Amygdala (tissue), 56 donors: ENCODE measurements at regions not wholly inside any gene's neighbourhood (a gene's known extent, or its start where the extent isn't known, plus 50 kb on each side); places are given as distances from the start of the nearest gene placed in this dataset.
"Not testable (repeated sequence)": the region's sequence is repeated elsewhere in the genome, so short reads cannot be mapped to it uniquely, and the experiment has no call there.

Experiments
- DNase-seq, 56 donors: peaks; one replicate each; lab custom pipeline; 2025; lab: John Stamatoyannopoulos, UW

- no peak for DNase-seq
Measured at GRCh38 chr15:59904450-59905135, 99.5 kb upstream of the FOXB1 start.

- DNase-seq: no peak
Measured at GRCh38 chr15:59896663-59897074, 107.4 kb upstream of the FOXB1 start.

- DNase-seq: no peak
Measured at GRCh38 chr15:59894835-59895234, 109.3 kb upstream of the FOXB1 start.

- DNase-seq: no peak
Measured at GRCh38 chr15:59892985-59893384, 111.1 kb upstream of the FOXB1 start.

- DNase-seq: not testable (repeated sequence)
Measured at GRCh38 chr15:59887870-59888269, 116.2 kb upstream of the FOXB1 start.

DNA sequence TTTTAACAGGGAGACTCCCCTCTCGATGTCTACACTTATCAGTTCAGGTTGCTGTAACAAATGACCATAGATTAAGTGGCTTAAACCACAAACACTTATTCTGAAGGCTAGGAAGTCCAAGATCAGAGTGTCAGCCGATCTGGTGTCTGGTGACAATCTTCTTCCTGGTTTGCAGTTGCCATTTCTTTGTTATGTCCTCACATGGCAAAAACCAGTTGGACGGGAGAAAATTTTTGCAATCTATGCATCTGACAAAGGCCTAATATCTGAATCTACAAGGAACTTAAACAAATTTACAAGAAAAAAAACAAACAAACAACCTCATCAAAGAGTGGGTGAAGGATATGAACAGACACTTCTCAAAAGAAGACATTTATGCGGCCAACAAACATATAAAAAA lies 116.9 kb upstream of the FOXB1 start:
- no peak for DNase-seq

GRCh38 chr15:59886441-59886840 lies 117.7 kb upstream of the FOXB1 start:
- DNase-seq: peak in 1 of 56 donors; percentile 6

DNA sequence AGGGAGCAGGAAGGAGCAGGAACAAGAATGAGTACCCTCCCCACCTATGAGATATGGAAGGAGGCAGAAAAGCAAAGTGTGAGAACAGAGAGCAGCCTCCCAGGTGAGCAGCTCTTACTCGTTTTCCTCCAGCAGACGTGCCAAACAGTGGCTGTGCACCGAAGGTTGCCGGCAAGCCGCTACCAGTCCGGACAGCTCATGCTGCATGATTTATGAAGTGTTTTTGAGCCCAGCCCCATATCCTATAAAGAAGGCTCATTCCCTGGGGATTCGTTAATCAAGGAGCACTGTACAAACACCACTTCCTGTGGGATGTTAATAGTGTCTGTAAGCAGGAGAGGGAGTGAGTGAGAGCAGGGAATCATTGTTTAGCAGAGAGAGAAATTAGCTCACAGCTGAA lies 118.3 kb upstream of the FOXB1 start:
- DNase-seq: no peak

DNA sequence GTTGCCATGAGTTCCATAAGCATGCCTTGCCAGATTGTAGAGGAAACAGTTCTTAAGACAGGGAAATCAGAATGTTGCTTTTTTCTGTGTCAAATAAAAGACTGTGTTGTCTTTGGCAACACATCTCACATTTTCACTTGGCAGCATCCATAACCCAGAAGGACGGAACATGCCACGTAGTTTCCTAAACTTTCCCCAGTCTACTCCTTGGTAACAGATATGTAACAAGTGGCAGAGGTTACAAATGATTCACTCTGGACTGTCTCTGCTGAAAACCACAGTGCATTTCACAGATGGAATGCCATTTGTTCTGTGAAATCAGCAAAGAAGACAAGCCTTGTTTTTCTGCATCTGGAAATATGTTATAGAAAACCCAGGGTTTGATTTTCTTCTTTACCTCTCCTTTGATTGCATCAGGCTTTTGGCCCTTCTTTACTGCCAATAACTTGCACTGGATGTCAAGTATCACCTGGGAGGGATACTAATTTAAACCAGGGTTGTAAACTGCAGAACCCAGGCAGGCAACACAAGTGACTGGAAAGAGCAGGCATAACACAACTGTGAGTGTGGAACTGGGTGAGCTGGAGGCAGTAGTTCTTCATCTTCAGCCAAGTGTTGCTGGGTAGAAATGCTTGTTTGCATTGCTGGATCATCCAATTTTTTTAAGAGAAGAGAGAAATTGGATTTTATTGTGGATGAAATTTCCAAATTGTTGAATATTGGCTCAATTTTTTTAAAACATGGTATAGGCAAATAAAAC lies 124.4 kb upstream of the FOXB1 start:
- no peak for DNase-seq

DNA sequence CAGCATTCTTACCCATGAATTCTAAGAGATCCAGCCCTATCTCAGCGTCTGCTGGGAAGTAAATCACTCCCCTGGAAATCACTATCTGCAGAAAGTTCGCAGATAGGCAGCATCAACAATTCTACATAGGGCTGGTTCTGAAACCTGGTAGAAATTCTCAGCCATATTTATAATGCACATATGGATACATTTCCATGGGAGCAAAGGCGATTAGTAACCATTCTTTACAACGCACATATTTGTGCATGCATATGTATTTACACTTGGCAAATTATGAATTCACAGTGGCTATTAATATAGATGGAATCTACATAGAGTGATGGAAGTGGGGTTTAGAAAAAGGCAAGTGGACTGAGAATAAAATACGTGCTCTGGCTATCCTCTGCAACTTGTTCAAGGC lies 128.0 kb upstream of the FOXB1 start:
- no peak for DNase-seq

DNA sequence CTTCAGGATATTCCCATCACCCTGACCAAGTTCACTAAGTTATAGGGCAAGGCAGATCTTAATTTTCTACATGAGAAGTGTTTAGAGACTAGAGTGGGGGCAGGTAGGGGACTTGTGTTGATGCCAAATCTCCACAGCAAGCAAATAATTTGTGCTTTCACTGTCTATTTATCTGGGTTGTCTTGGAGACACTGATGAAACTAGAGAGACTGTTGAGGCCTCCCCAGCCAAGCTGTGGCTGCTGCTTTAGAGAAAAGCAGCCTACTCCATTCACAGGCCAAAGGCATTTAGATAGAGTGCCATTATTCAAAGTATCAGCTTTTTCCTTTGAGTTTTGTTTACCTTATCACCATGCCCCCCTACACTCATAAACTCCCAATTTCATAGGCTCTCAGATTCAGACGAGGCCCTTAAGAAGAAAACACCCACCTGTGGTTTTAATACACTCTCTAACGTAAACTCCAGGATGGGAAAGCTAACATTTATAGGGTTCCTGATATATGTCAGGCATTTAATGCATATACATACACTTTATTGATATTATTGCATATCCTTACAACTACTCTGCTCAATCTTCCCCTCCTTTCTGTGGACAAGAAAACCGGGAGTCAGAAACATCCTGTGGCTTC lies 130.4 kb upstream of the FOXB1 start:
- peak in 1 of 56 donors; percentile 24 for DNase-seq

- no peak for DNase-seq
Measured at GRCh38 chr15:59867086-59867855, 136.8 kb upstream of the FOXB1 start.

DNA sequence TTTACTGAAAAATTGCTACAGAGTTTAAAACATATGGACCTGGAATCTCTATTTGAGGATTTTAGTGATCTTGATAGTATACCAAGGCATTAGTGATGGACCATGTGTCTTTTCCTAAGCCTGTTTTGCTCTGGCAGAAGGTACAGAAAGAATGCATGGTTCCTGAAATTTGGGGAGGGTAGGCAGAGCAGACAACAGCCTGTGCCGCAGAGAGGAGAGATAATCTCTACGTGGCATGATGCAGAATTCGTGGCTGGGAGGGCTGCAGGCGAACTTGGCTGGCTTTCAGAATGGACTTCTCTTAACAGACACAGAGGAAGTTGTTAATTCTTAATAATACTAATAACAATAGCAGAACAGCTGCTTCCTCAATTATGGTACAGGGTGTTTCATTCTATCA lies 137.5 kb upstream of the FOXB1 start:
- no peak for DNase-seq

GRCh38 chr15:59862191-59863155 lies 141.6 kb upstream of the FOXB1 start:
- no peak for DNase-seq

- DNase-seq: no peak
Measured at GRCh38 chr15:59847968-59848367, 156.1 kb upstream of the FOXB1 start.

DNA sequence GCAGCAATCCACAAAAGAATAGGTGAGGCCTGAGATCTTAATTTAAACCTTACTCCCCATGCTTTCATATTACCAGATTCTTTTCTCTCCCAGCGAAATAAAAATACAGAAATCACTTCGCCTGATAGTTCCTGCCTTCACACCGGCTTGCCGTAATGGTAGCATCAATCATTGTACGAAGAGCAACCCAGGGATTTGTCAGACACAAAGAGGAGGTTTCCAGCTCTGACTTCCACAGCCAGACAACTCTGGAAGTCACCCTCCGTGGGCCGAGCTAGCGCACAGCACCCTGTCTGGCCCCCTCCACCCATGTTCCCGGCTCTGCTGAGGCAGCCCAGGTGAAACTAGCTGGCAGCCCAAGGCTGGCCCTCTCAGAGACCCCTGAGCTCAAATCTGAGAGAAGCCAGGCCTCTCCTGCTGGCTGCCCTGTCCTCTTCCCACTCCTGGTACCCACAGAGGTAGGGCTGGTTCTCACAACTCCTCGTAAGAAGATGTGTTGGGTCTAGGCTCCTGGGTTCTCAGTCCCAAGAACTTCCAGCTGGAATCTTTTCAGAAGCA lies 156.9 kb upstream of the BNIP2 start:
- no peak for DNase-seq

DNA sequence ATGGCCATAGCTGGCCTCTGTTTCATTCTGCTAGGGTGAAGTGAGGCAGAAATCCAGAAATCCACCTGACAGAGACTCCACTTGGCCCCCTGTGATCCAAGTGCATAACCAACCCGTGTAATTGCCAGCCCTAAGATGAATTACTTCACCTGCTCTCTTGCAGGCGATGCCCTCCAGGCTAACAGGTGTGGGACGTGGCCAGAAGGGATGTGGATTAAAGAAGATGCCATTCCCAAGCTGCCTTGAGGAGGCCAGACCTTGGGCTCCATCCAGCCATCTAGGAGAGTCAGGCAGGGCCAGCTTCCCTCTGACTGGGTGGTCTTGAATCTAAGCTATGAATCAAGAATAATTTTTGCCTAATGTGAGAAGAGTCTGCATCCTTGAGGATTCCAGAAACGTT lies 154.5 kb upstream of the BNIP2 start:
- no peak for DNase-seq

GRCh38 chr15:59841036-59841435 lies 151.9 kb upstream of the BNIP2 start:
- no peak for DNase-seq

DNA sequence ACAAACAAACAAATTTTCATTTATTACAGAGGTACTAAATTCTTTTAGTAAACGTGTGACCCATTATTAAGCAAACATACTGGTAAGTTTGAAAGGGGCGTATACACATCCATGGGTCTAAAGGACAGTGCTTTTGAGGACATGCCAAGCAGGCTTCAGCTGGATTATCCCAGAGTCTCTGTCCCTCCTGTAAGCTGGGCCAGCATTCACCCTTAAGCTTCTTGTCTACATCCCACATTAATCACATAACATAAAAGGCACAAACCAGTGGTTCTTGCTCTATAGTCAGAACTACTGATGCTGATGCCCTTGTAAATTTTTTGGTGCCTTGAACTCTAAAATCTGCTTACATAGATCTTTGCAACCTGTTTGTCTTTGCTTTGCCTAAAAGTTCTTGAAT lies 150.8 kb upstream of the BNIP2 start:
- DNase-seq: no peak

GRCh38 chr15:59838900-59839299 lies 149.8 kb upstream of the BNIP2 start:
- DNase-seq: no peak
